H9 (cell line): ENCODE measurements at regions not wholly inside any gene's neighbourhood (a gene's known extent, or its start where the extent isn't known, plus 50 kb on each side); places are given as distances from the start of the nearest gene placed in this dataset.
A peak's percentile ranks its signal among the peaks of the same experiment; 100 is the strongest.

Source experiments
- DNase-seq: peaks from one replicate; pipeline ENCODE4 v3.0.0-alpha.2; 2017
- H2AFZ ChIP-seq: one replicate; pipeline ENCODE4 v1.6.1; 2013; ENCODE audit warnings: mild to moderate bottlenecking, low read length, control low read depth, moderate library complexity
- H2AK5ac ChIP-seq: 2 replicates; pipeline ENCODE4 v1.6.1; 2013; ENCODE audit warnings: low read length, control low read depth, mixed read lengths; ENCODE audit not compliant: insufficient read length
- H2BK120ac ChIP-seq: one replicate; pipeline ENCODE4 v1.6.1; 2013; ENCODE audit warnings: low read depth, mild to moderate bottlenecking, low read length, control low read depth, inconsistent platforms; ENCODE audit not compliant: poor library complexity, severe bottlenecking
- H2BK12ac ChIP-seq: 2 replicates; pipeline ENCODE4 v1.6.1; 2013; ENCODE audit warnings: low read length, control low read depth, mixed read lengths, low read depth; ENCODE audit not compliant: insufficient read length
- H2BK15ac ChIP-seq: 2 replicates; pipeline ENCODE4 v1.6.1; 2013; ENCODE audit warnings: low read depth, low read length, control low read depth
- H2BK20ac ChIP-seq: one replicate; pipeline ENCODE4 v1.6.1; 2013; ENCODE audit warnings: low read depth, mild to moderate bottlenecking, low read length, control low read depth, inconsistent platforms; ENCODE audit not compliant: poor library complexity, severe bottlenecking
- H2BK5ac ChIP-seq: 2 replicates; pipeline ENCODE4 v1.6.1; 2013; ENCODE audit warnings: low read length, control low read depth, mixed read lengths; ENCODE audit not compliant: insufficient read length
- H3K14ac ChIP-seq: 2 replicates; pipeline ENCODE4 v1.6.1; 2013; ENCODE audit warnings: low read length, control low read depth; ENCODE audit not compliant: insufficient read depth
- H3K18ac ChIP-seq: 2 replicates; pipeline ENCODE4 v1.6.1; 2013; ENCODE audit warnings: low read depth, mild to moderate bottlenecking, mixed read lengths, low read length, control low read depth; ENCODE audit not compliant: insufficient read length
- H3K23ac ChIP-seq: 2 replicates; pipeline ENCODE4 v1.6.1; 2013; ENCODE audit warnings: low read length, control low read depth, mixed read lengths, low read depth; ENCODE audit not compliant: insufficient read length
- H3K23me2 ChIP-seq: 2 replicates; pipeline ENCODE4 v1.6.1; 2013; ENCODE audit warnings: low read depth, mild to moderate bottlenecking, mixed read lengths, low read length, control low read depth; ENCODE audit not compliant: insufficient read length, poor library complexity, severe bottlenecking
- H3K27ac ChIP-seq: 2 replicates; pipeline ENCODE4 v1.5.1; 2013; ENCODE audit warnings: low read length, control low read depth, mixed read lengths, low read depth; ENCODE audit not compliant: insufficient read length
- H3K27me3 ChIP-seq: 2 replicates; pipeline ENCODE4 v1.6.1; 2013; ENCODE audit warnings: low read length, control low read depth, inconsistent platforms; ENCODE audit not compliant: insufficient read depth
- H3K4ac ChIP-seq: 2 replicates; pipeline ENCODE4 v1.6.1; 2013; ENCODE audit warnings: low read depth, mild to moderate bottlenecking, control low read depth, inconsistent platforms, low read length, moderate library complexity
- H3K4me1 ChIP-seq: 2 replicates; pipeline ENCODE4 v1.6.1; 2013; ENCODE audit warnings: low read length, control low read depth, inconsistent platforms; ENCODE audit not compliant: insufficient read depth
- H3K4me2 ChIP-seq: 2 replicates; pipeline ENCODE4 v1.6.1; 2013; ENCODE audit warnings: low read length, control low read depth, mixed read lengths; ENCODE audit not compliant: insufficient read length, insufficient read depth
- H3K56ac ChIP-seq: 2 replicates; pipeline ENCODE4 v1.6.1; 2013; ENCODE audit warnings: low read depth, mild to moderate bottlenecking, mixed read lengths, low read length, control low read depth; ENCODE audit not compliant: insufficient read length
- H3K79me1 ChIP-seq: 2 replicates; pipeline ENCODE4 v1.6.1; 2013; ENCODE audit warnings: low read depth, mild to moderate bottlenecking, moderate library complexity, low read length, control low read depth, inconsistent platforms; ENCODE audit not compliant: insufficient read depth, poor library complexity, severe bottlenecking
- H3K79me2 ChIP-seq: 2 replicates; pipeline ENCODE4 v1.6.1; 2013; ENCODE audit warnings: low read length, control low read depth, inconsistent platforms; ENCODE audit not compliant: insufficient read depth
- H3K9ac ChIP-seq: 2 replicates; pipeline ENCODE4 v1.6.1; 2013; ENCODE audit warnings: low read length, control low read depth, mixed read lengths; ENCODE audit not compliant: insufficient read length; ENCODE audit errors: extremely low read depth
- H3K9me3 ChIP-seq: one replicate; pipeline ENCODE4 v1.6.1; 2013; ENCODE audit warnings: low read depth, low read length, inconsistent platforms; ENCODE audit not compliant: control insufficient read depth
- H3T11ph ChIP-seq: one replicate; pipeline ENCODE4 v1.6.1; 2013; ENCODE audit warnings: mild to moderate bottlenecking, low read length, control low read depth, inconsistent platforms
- H4K20me1 ChIP-seq: one replicate; pipeline ENCODE4 v1.6.1; 2013; ENCODE audit not compliant: control insufficient read depth, insufficient read length, insufficient read depth
- H4K5ac ChIP-seq: 2 replicates; pipeline ENCODE4 v1.6.1; 2013; ENCODE audit warnings: low read depth, mild to moderate bottlenecking, mixed read lengths, low read length, control low read depth; ENCODE audit not compliant: insufficient read length
- H4K8ac ChIP-seq: replicated peaks from 2 replicates; pipeline ENCODE4 v1.6.1; 2013; ENCODE audit warnings: low read length, control low read depth, mixed read lengths, low read depth; ENCODE audit not compliant: insufficient read length
- H4K91ac ChIP-seq: 2 replicates; pipeline ENCODE4 v1.6.1; 2013; ENCODE audit warnings: low read depth, mild to moderate bottlenecking, moderate library complexity, mixed read lengths, low read length, control low read depth; ENCODE audit not compliant: insufficient read length
- H3K27ac Mint-ChIP-seq, 3 experiments: 2 replicates in 2 of 3; 3 replicates in 1 of 3; pipeline ENCODE4 v1.8.0; 2020 to 2021; ENCODE audit warnings: mixed read lengths in 3 of 3, mild to moderate bottlenecking in 1 of 3, moderate library complexity in 1 of 3
- H3K27me3 Mint-ChIP-seq: 2 replicates; pipeline ENCODE4 v1.8.0; 2021; ENCODE audit warnings: low read depth, mild to moderate bottlenecking, moderate library complexity, mixed read lengths
- H3K36me3 Mint-ChIP-seq, 3 experiments: 2 replicates in 2 of 3; 3 replicates in 1 of 3; pipeline ENCODE4 v1.8.0; 2020 to 2021; ENCODE audit warnings: low read depth in 3 of 3, mixed read lengths in 3 of 3; ENCODE audit not compliant: insufficient read depth in 1 of 3
- H3K4me1 Mint-ChIP-seq, 2 experiments: 2 replicates each; pipeline ENCODE4 v1.8.0; 2020; ENCODE audit warnings: mixed read lengths in 2 of 2
- H3K4me3 Mint-ChIP-seq, 2 experiments: 2 replicates in 1 of 2; 3 replicates in 1 of 2; pipeline ENCODE4 v1.8.0; 2020 to 2021; ENCODE audit warnings: mild to moderate bottlenecking in 2 of 2, mixed read lengths in 2 of 2, moderate library complexity in 1 of 2
- H3K9me3 Mint-ChIP-seq, 2 experiments: 2 replicates in 1 of 2; 3 replicates in 1 of 2; pipeline ENCODE4 v1.8.0; 2020; ENCODE audit warnings: mild to moderate bottlenecking in 2 of 2, mixed read lengths in 2 of 2, moderate library complexity in 1 of 2
- CTCF ChIP-seq: fragments of 200-600 bp; sonication (generic); conservative IDR thresholded peaks from 3 replicates; pipeline ENCODE4 v1.8.0; 2021; ENCODE audit warnings: antibody characterized with exemption, mild to moderate bottlenecking
- WGBS: extraction: QIAGEN DNeasy Blood & Tissue Kit; methylation state at CpG from one replicate; pipeline ENCODE4 v1.1.7; 2013; ENCODE audit warnings: missing lambda C conversion rate, low lambda C conversion rate, mixed read lengths; ENCODE audit not compliant: insufficient read length; ENCODE audit errors: extremely low coverage; 5-methylcytosine and 5-hydroxymethylcytosine counted together

- Histone ChIP-seq H4K5ac (no peak overlapping the region), H3K18ac (no peak overlapping the region), H3T11ph (no peak overlapping the region), H3K79me2 (no peaks in the 10 kb centered on the region), H2BK12ac (no peak overlapping the region), H2BK15ac (no peak overlapping the region), H2AK5ac (no peak overlapping the region), H2BK5ac (no peak overlapping the region), H4K8ac (no peak overlapping the region), H3K79me1 (no peaks in the 10 kb centered on the region), H3K56ac (no peak overlapping the region), H3K14ac (no peak overlapping the region), H3K27me3 (no peaks in the 10 kb centered on the region), H2AFZ (no peak overlapping the region), H4K91ac (no peak overlapping the region), H3K9me3 (peaks cover 5% of the 10 kb centered on the region), H4K20me1 (no peaks in the 10 kb centered on the region), H2BK120ac (no peak overlapping the region), H2BK20ac (no peak overlapping the region), H3K4ac (no peak overlapping the region), H3K4me2 (no peak overlapping the region), H3K23me2 (no peaks in the 10 kb centered on the region), H3K27ac (no peak overlapping the region), H3K9ac (no peak overlapping the region), H3K4me1 (no peaks in the 10 kb centered on the region), H3K23ac (no peak overlapping the region)
- DNase-seq = no peak
- no peak for TF ChIP-seq CTCF
- H3K36me3 Mint-ChIP-seq = peaks cover 13 to 15% (median 15%) of the 10 kb centered on the region in 3 experiments
- H3K27ac Mint-ChIP-seq = peak overlapping the region in 1 of 3 experiments; percentile 68; a peak in 1 of 7 replicates
- no peaks in the 10 kb centered on the region for H3K27me3 Mint-ChIP-seq
- H3K4me3 Mint-ChIP-seq = no peak overlapping the region
- no CpG with 5 or more reads among the region's 4 CpGs for WGBS
- peaks cover 18 to 19% of the 10 kb centered on the region in 2 experiments for H3K9me3 Mint-ChIP-seq
- H3K4me1 Mint-ChIP-seq = peaks cover 0 to 6% of the 10 kb centered on the region in 2 experiments; a peak in 2 of 4 replicates
Measured at GRCh38 chr2:122545821-122546220, 790.4 kb downstream of the TSN start.
